ENCODE measurements at regions not wholly inside any gene's neighbourhood (a gene's known extent, or its start where the extent isn't known, plus 50 kb on each side); places are given as distances from the start of the nearest gene placed in this dataset.

DNA sequence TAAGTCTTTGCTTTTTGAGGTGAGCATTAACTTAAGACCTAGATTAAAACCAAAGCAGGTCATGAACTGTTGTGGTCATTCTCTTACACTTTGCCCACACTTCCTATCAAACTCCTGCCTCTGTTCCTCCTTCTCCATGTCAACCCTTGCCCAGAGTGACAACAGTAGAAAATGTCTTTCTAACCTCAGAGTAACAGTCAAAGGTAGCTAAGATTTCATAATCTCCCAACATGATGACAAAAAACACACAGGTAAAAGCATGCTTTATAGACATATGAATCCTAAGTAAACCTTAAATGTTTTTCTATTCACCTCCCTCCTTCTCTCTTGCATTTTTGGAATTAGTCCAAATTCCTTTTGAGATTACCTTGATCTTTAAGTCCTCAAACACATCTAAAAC lies 422.3 kb downstream of the SPATA31D1 start:
- Mint-ChIP-seq H3K27me3 (ENCODE audit: low read depth) (no peaks in the 10 kb centered on the region; the same call in 1 of the 2 replicates), H3K36me3 (ENCODE audit: insufficient read depth in 1 of 3, low read depth in 3 of 3) (no peaks in the 10 kb centered on the region), H3K4me1 (no peaks in the 10 kb centered on the region), H3K4me3 (no peak overlapping the region), H3K27ac (no peak overlapping the region), H3K9me3 (peaks cover 0 to 11% of the 10 kb centered on the region in 2 experiments; a peak in 2 of 5 replicates)
- H2BK20ac ChIP-seq (ENCODE audit: low read depth, low read length, poor library complexity, severe bottlenecking) = no peak overlapping the region
- no peaks in the 10 kb centered on the region; the same call in 1 of the 2 replicates for H3K4me1 ChIP-seq (ENCODE audit: insufficient read depth, low read length)
- no peak overlapping the region for H3K23ac ChIP-seq (ENCODE audit: insufficient read length, low read depth, low read length)
- H4K20me1 ChIP-seq (ENCODE audit: control insufficient read depth, insufficient read depth, insufficient read length) = no peaks in the 10 kb centered on the region
- H3K9me3 ChIP-seq (ENCODE audit: control insufficient read depth, low read depth, low read length) = no peaks in the 10 kb centered on the region
- H3K18ac ChIP-seq (ENCODE audit: insufficient read length, low read depth, low read length) = no peak overlapping the region
- TF ChIP-seq, protein P1, sequence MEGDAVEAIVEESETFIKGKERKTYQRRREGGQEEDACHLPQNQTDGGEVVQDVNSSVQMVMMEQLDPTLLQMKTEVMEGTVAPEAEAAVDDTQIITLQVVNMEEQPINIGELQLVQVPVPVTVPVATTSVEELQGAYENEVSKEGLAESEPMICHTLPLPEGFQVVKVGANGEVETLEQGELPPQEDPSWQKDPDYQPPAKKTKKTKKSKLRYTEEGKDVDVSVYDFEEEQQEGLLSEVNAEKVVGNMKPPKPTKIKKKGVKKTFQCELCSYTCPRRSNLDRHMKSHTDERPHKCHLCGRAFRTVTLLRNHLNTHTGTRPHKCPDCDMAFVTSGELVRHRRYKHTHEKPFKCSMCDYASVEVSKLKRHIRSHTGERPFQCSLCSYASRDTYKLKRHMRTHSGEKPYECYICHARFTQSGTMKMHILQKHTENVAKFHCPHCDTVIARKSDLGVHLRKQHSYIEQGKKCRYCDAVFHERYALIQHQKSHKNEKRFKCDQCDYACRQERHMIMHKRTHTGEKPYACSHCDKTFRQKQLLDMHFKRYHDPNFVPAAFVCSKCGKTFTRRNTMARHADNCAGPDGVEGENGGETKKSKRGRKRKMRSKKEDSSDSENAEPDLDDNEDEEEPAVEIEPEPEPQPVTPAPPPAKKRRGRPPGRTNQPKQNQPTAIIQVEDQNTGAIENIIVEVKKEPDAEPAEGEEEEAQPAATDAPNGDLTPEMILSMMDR (conservative IDR thresholded peaks at IDR 0.05) = no peak
- H4K8ac ChIP-seq (replicated peaks; ENCODE audit: insufficient read length, low read depth, low read length) = no peak overlapping the region
- H3K4me2 ChIP-seq (ENCODE audit: insufficient read depth, insufficient read length, low read length) = no peak overlapping the region
- H3K79me1 ChIP-seq (ENCODE audit: insufficient read depth, low read depth, low read length, poor library complexity, severe bottlenecking) = no peaks in the 10 kb centered on the region
- no peak overlapping the region for H3K56ac ChIP-seq (ENCODE audit: insufficient read length, low read depth, low read length)
- no peaks in the 10 kb centered on the region for H3K23me2 ChIP-seq (ENCODE audit: insufficient read length, low read depth, low read length, poor library complexity, severe bottlenecking)
- no peak overlapping the region for H3K9ac ChIP-seq (ENCODE audit: extremely low read depth, insufficient read length, low read length)
- H2AFZ ChIP-seq (ENCODE audit: low read length) = no peak overlapping the region
- H3K79me2 ChIP-seq (ENCODE audit: insufficient read depth, low read length) = no peaks in the 10 kb centered on the region
- no peak for DNase-seq
- H3K4ac ChIP-seq (ENCODE audit: low read depth, low read length) = no peak overlapping the region
- no peak overlapping the region for H2BK5ac ChIP-seq (ENCODE audit: insufficient read length, low read length)
- no peak overlapping the region for H2BK15ac ChIP-seq (ENCODE audit: low read depth, low read length)
- no peak overlapping the region for H3K27ac ChIP-seq (ENCODE audit: insufficient read length, low read depth, low read length)
- H3K27me3 ChIP-seq (ENCODE audit: insufficient read depth, low read length) = no peaks in the 10 kb centered on the region
- H2AK5ac ChIP-seq (ENCODE audit: insufficient read length, low read length) = no peak overlapping the region
- no peak overlapping the region for H3K14ac ChIP-seq (ENCODE audit: insufficient read depth, low read length)
- H2BK12ac ChIP-seq (ENCODE audit: insufficient read length, low read depth, low read length) = no peak overlapping the region
- no peak overlapping the region for H4K91ac ChIP-seq (ENCODE audit: insufficient read length, low read depth, low read length)
- H4K5ac ChIP-seq (ENCODE audit: insufficient read length, low read depth, low read length) = no peak overlapping the region
- H3T11ph ChIP-seq (ENCODE audit: low read length) = no peak overlapping the region
- H2BK120ac ChIP-seq (ENCODE audit: low read depth, low read length, poor library complexity, severe bottlenecking) = no peak overlapping the region
